ENCODE measurements at regions not wholly inside any gene's neighbourhood (a gene's known extent, or its start where the extent isn't known, plus 50 kb on each side); places are given as distances from the start of the nearest gene placed in this dataset.

DNA sequence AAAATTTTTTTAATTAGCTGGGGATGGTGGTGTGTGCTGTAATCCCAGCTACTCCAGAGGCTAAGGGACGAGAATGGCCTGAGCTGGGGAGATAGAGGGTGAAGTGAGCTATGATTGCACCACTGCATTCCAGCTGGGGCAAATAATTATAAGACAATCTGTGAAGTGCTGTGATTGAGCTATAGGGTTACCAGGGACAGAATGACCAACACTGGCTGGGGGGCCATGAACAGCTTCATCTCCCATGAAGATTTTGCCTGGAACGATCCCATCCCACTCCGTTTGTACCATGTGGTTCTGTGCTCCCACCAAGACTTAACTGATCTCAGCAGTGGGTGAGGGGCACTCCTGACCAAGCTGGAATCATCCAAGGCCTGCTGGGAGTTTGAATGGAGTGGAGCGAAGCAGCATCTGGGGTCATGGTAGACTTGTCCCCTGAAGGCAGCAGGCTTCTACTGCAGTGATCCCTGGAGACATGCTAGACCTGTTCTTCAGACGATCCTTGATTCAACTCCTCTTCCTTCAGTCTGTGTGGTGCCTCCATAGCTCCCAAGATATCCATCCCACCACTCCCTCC lies 53.6 kb upstream of the CTPS1 start:
- Histone ChIP-seq H3K9me3 (ENCODE audit: control insufficient read depth, insufficient read depth, low read length) (no peaks in the 10 kb centered on the region), H3K27me3 (ENCODE audit: control insufficient read depth, insufficient read depth, low read length) (peaks cover 8% of the 10 kb centered on the region), H3K27ac (ENCODE audit: low read depth, low read length) (no peak overlapping the region), H3K4me3 (ENCODE audit: low read depth, low read length) (no peak overlapping the region)
- CTCF ChIA-PET: interaction anchor here (0.6 to 0.8 kb wide), 2 partner anchors 76 to 1840 kb away, joined by 3 to 5 read pairs; no protein-coding TSS in a partner anchor
- POLR2A ChIA-PET: interaction anchor here (0.7 kb wide), 1 partner anchor 11 kb away, joined by 3 read pairs; no protein-coding TSS in a partner anchor
- TF ChIP-seq, protein P1, sequence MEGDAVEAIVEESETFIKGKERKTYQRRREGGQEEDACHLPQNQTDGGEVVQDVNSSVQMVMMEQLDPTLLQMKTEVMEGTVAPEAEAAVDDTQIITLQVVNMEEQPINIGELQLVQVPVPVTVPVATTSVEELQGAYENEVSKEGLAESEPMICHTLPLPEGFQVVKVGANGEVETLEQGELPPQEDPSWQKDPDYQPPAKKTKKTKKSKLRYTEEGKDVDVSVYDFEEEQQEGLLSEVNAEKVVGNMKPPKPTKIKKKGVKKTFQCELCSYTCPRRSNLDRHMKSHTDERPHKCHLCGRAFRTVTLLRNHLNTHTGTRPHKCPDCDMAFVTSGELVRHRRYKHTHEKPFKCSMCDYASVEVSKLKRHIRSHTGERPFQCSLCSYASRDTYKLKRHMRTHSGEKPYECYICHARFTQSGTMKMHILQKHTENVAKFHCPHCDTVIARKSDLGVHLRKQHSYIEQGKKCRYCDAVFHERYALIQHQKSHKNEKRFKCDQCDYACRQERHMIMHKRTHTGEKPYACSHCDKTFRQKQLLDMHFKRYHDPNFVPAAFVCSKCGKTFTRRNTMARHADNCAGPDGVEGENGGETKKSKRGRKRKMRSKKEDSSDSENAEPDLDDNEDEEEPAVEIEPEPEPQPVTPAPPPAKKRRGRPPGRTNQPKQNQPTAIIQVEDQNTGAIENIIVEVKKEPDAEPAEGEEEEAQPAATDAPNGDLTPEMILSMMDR (IDR thresholded peaks at IDR 0.05; ENCODE audit: low read depth, low read length): no peak
- no peak for DNase-seq (ENCODE audit: low read depth, low spot score)

GRCh38 chr1:40926441-40926840 lies 53.1 kb upstream of the CTPS1 start:
- CTCF ChIA-PET: interaction anchor here (0.6 to 1.1 kb wide), 2 partner anchors 22 to 1840 kb away, joined by 5 to 6 read pairs; no protein-coding TSS in a partner anchor
- H3K4me3 ChIP-seq (ENCODE audit: low read depth, low read length): no peak overlapping the region
- POLR2A ChIA-PET: no interaction called here
- peaks cover 8% of the 10 kb centered on the region for H3K27me3 ChIP-seq (ENCODE audit: control insufficient read depth, insufficient read depth, low read length)
- no peak for DNase-seq (ENCODE audit: low read depth, low spot score)
- H3K27ac ChIP-seq (ENCODE audit: low read depth, low read length): no peak overlapping the region
- TF ChIP-seq, protein P1 (IDR thresholded peaks at IDR 0.05; ENCODE audit: low read depth, low read length): no peak
- no peaks in the 10 kb centered on the region for H3K9me3 ChIP-seq (ENCODE audit: control insufficient read depth, insufficient read depth, low read length)

DNA sequence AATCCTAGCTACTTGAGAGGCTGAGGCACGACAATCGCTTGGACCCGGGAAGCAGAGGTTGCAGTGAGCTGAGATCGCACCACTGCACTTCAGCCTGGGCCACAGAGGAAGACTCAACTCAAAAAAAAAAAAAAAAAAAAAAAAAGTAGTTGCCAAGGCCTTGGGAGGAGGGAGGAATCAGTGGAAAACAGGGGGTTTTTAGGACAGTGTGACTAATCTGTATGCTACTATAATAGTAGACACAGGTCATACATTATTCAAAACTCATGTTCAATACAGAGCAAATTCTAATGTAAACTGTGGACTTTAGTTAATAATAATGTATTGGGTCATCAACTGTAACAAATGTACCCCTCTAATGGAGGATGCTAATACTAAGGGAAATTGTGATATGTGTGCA lies 51.7 kb upstream of the CTPS1 start:
- TF ChIP-seq, protein P1 (IDR thresholded peaks at IDR 0.05; ENCODE audit: low read depth, low read length): no peak
- POLR2A ChIA-PET: no interaction called here
- CTCF ChIA-PET: no interaction called here

DNA sequence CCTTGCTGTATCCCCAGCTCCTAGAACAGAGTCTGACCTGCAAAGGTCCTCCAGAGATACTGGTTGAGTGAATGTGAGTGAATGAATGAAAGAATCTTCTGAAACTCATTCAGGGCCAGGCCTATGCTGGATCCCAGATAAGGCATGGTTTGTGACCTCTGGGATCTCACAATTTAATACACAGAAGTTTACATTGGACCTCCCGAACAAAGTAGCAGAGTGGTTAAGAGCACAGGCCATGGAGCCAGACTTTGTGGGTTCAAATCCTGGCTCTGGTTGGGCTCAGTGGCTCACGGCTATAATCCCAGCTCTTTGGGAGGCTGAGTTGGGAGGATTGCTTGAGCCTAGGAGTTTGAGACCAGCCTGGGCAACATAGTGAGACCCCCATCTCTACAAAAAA lies 50.8 kb upstream of the CTPS1 start:
- POLR2A ChIA-PET: no interaction called here
- Histone ChIP-seq H3K27me3 (ENCODE audit: control insufficient read depth, insufficient read depth, low read length) (peaks cover 9% of the 10 kb centered on the region), H3K27ac (ENCODE audit: low read depth, low read length) (no peak overlapping the region), H3K9me3 (ENCODE audit: control insufficient read depth, insufficient read depth, low read length) (no peaks in the 10 kb centered on the region), H3K4me3 (ENCODE audit: low read depth, low read length) (no peak overlapping the region)
- CTCF ChIA-PET: interaction anchor here (1.4 to 1.5 kb wide), 2 partner anchors 20 to 23 kb away, joined by 4 to 10 read pairs; no protein-coding TSS in a partner anchor
- DNase-seq (ENCODE audit: low read depth, low spot score): no peak
- TF ChIP-seq, protein P1 (IDR thresholded peaks at IDR 0.05; ENCODE audit: low read depth, low read length): no peak

More for the DNA sequence above, 51.7 kb upstream of the CTPS1 start:
- no peak overlapping the region for H3K27ac ChIP-seq (ENCODE audit: low read depth, low read length)
- no peaks in the 10 kb centered on the region for H3K9me3 ChIP-seq (ENCODE audit: control insufficient read depth, insufficient read depth, low read length)
- DNase-seq (ENCODE audit: low read depth, low spot score): no peak
- H3K4me3 ChIP-seq (ENCODE audit: low read depth, low read length): no peak overlapping the region
- peaks cover 6% of the 10 kb centered on the region for H3K27me3 ChIP-seq (ENCODE audit: control insufficient read depth, insufficient read depth, low read length)

- CTCF ChIA-PET: interaction anchor here (1.4 to 1.5 kb wide), 2 partner anchors 19 to 22 kb away, joined by 4 to 10 read pairs; no protein-coding TSS in a partner anchor
- peaks cover 7% of the 10 kb centered on the region for H3K27me3 ChIP-seq (ENCODE audit: control insufficient read depth, insufficient read depth, low read length)
- POLR2A ChIA-PET: no interaction called here
- H3K27ac ChIP-seq (ENCODE audit: low read depth, low read length): no peak overlapping the region
- DNase-seq (ENCODE audit: low read depth, low spot score): no peak
- TF ChIP-seq, protein P1 (IDR thresholded peaks at IDR 0.05; ENCODE audit: low read depth, low read length): no peak
- H3K9me3 ChIP-seq (ENCODE audit: control insufficient read depth, insufficient read depth, low read length): no peaks in the 10 kb centered on the region
- H3K4me3 ChIP-seq (ENCODE audit: low read depth, low read length): no peak overlapping the region
These were observed 50.3 kb upstream of the CTPS1 start for GRCh38 chr1:40929155-40929554.

Measured in AG04450 (cell line).